ENCODE measurements at regions not wholly inside any gene's neighbourhood (a gene's known extent, or its start where the extent isn't known, plus 50 kb on each side); places are given as distances from the start of the nearest gene placed in this dataset.

GRCh38 chr21:29430030-29430429 lies 131.3 kb downstream of the BACH1 start:
- no peak for TF ChIP-seq CTCF (IDR thresholded peaks at IDR 0.05)
- TF ChIP-seq POLR2A (IDR thresholded peaks at IDR 0.05) = no peak

All from lower leg skin (tissue), 3 donors.